MM.1S (cell line): ENCODE measurements at regions not wholly inside any gene's neighbourhood (a gene's known extent, or its start where the extent isn't known, plus 50 kb on each side); places are given as distances from the start of the nearest gene placed in this dataset.

ENCODE experiments used
- DNase-seq: peaks from one replicate; pipeline ENCODE4 v3.0.0-alpha.2; 2015
- H2AFZ ChIP-seq: fragments of 300-600 bp; sonication (generic); 2 replicates; pipeline ENCODE4 v1.6.0; 2016; ENCODE audit warnings: antibody characterized with exemption, low read length
- H3F3A ChIP-seq: fragments of 300-600 bp; sonication (generic); 2 replicates; pipeline ENCODE4 v1.6.1; 2016; ENCODE audit warnings: mild to moderate bottlenecking, antibody characterized with exemption, low read length, moderate library complexity, mixed read lengths; ENCODE audit not compliant: insufficient read depth
- H3K27ac ChIP-seq: fragments of 300-600 bp; sonication (generic); 2 replicates; pipeline ENCODE4 v1.5.1; 2016; ENCODE audit warnings: mild to moderate bottlenecking, low read length
- H3K27me3 ChIP-seq: fragments of 300-600 bp; sonication (generic); replicated peaks from 2 replicates; pipeline ENCODE4 v1.6.0; 2016; ENCODE audit warnings: low read length; ENCODE audit not compliant: insufficient read depth
- H3K36me3 ChIP-seq: fragments of 300-600 bp; sonication (generic); replicated peaks from 2 replicates; pipeline ENCODE4 v1.6.1; 2016; ENCODE audit warnings: mild to moderate bottlenecking, low read length, mixed read lengths; ENCODE audit not compliant: insufficient read depth
- H3K4me1 ChIP-seq: fragments of 300-600 bp; sonication (generic); 2 replicates; pipeline ENCODE4 v1.6.1; 2016; ENCODE audit warnings: low read length, mixed read lengths
- H3K4me2 ChIP-seq: fragments of 300-600 bp; sonication (generic); 2 replicates; pipeline ENCODE4 v1.6.0; 2016; ENCODE audit warnings: low read depth, low read length
- H3K4me3 ChIP-seq: fragments of 300-600 bp; sonication (generic); 2 replicates; pipeline ENCODE4 v1.5.1; 2016; ENCODE audit warnings: low read length, mixed read lengths
- H3K79me2 ChIP-seq: fragments of 300-600 bp; sonication (generic); 2 replicates; pipeline ENCODE4 v1.6.1; 2016; ENCODE audit warnings: mixed run types, low read length, mixed read lengths
- H3K9ac ChIP-seq: fragments of 300-600 bp; sonication (generic); 2 replicates; pipeline ENCODE4 v1.6.1; 2016; ENCODE audit warnings: low read length, mixed read lengths
- H3K9me2 ChIP-seq: fragments of 300-600 bp; sonication (generic); replicated peaks from 2 replicates; pipeline ENCODE4 v1.6.1; 2016; ENCODE audit warnings: mild to moderate bottlenecking, low read length, mixed read lengths; ENCODE audit not compliant: insufficient read depth
- H3K9me3 ChIP-seq: fragments of 300-600 bp; sonication (generic); replicated peaks from 2 replicates; pipeline ENCODE4 v1.6.1; 2016; ENCODE audit warnings: mild to moderate bottlenecking, low read length, mixed read lengths; ENCODE audit not compliant: insufficient read depth
- H4K20me1 ChIP-seq: fragments of 300-600 bp; sonication (generic); 2 replicates; pipeline ENCODE4 v1.6.1; 2016; ENCODE audit warnings: mild to moderate bottlenecking, low read length, moderate library complexity, mixed read lengths; ENCODE audit not compliant: insufficient read depth
- CTCF ChIP-seq: fragments of 300-600 bp; sonication (generic); IDR thresholded peaks from 2 replicates; pipeline ENCODE4 v1.5.1; 2016; ENCODE audit warnings: antibody characterized with exemption, low read length, mixed read lengths
- EZH2 ChIP-seq: fragments of 300-600 bp; sonication (generic); optimal IDR thresholded peaks from 2 replicates; pipeline ENCODE3; 2017; ENCODE audit warnings: low read depth, mild to moderate bottlenecking, antibody characterized with exemption, low read length, mixed read lengths
- EZH2phosphoT487 ChIP-seq: fragments of 300-600 bp; sonication (generic); IDR thresholded peaks from 2 replicates; pipeline ENCODE4 v1.6.1; 2018; ENCODE audit warnings: antibody characterized with exemption, low read length

GRCh38 chr14:71203306-71203705, 296.0 kb downstream of the PCNX1 start:
- Histone ChIP-seq H3K36me3 (no peaks in the 10 kb centered on the region), H4K20me1 (no peaks in the 10 kb centered on the region), H3K27me3 (no peaks in the 10 kb centered on the region), H3K9me2 (no peaks in the 10 kb centered on the region), H3K4me1 (no peaks in the 10 kb centered on the region), H3K4me2 (no peak overlapping the region), H3K79me2 (no peaks in the 10 kb centered on the region), H2AFZ (no peak overlapping the region), H3K27ac (no peak overlapping the region), H3K9me3 (no peaks in the 10 kb centered on the region), H3K9ac (no peak overlapping the region), H3K4me3 (no peak overlapping the region), H3F3A (no peaks in the 10 kb centered on the region)
- no peak for DNase-seq
- no peak for TF ChIP-seq EZH2
- TF ChIP-seq EZH2phosphoT487: no peak
- TF ChIP-seq CTCF: no peak

- no peak for DNase-seq
- Histone ChIP-seq H3K79me2 (no peaks in the 10 kb centered on the region), H3K9me2 (no peaks in the 10 kb centered on the region), H4K20me1 (no peaks in the 10 kb centered on the region), H3F3A (no peaks in the 10 kb centered on the region), H3K9me3 (no peaks in the 10 kb centered on the region), H3K9ac (no peak overlapping the region), H3K36me3 (no peaks in the 10 kb centered on the region), H3K4me2 (no peak overlapping the region), H2AFZ (no peak overlapping the region), H3K27me3 (no peaks in the 10 kb centered on the region), H3K4me3 (no peak overlapping the region), H3K4me1 (no peaks in the 10 kb centered on the region), H3K27ac (no peak overlapping the region)
- no peak for TF ChIP-seq EZH2
- TF ChIP-seq CTCF: no peak
- no peak for TF ChIP-seq EZH2phosphoT487
These were observed 297.0 kb downstream of the PCNX1 start for GRCh38 chr14:71204231-71204630.

- Histone ChIP-seq H3K79me2 (no peaks in the 10 kb centered on the region), H3K4me2 (no peak overlapping the region), H3K27me3 (no peaks in the 10 kb centered on the region), H3K9ac (no peak overlapping the region), H3K9me2 (no peaks in the 10 kb centered on the region), H3K9me3 (no peaks in the 10 kb centered on the region), H3K4me1 (no peaks in the 10 kb centered on the region), H3K36me3 (no peaks in the 10 kb centered on the region), H3K4me3 (no peak overlapping the region), H3F3A (no peaks in the 10 kb centered on the region), H3K27ac (no peak overlapping the region), H4K20me1 (no peaks in the 10 kb centered on the region), H2AFZ (no peak overlapping the region)
- TF ChIP-seq CTCF (no peak), EZH2 (no peak), EZH2phosphoT487 (no peak)
- no peak for DNase-seq
These were observed 297.5 kb downstream of the PCNX1 start for GRCh38 chr14:71204768-71205167.
